OCI-LY1 (cell line): ENCODE measurements at regions not wholly inside any gene's neighbourhood (a gene's known extent, or its start where the extent isn't known, plus 50 kb on each side); places are given as distances from the start of the nearest gene placed in this dataset.

Experiments
- H2AFZ ChIP-seq: fragments of 200-600 bp; sonication (generic), shearing (Covaris generic); 2 replicates; pipeline ENCODE4 v1.6.0; 2014; ENCODE audit warnings: antibody characterized with exemption, mild to moderate bottlenecking, low read length
- H3F3A ChIP-seq: fragments of 200-600 bp; sonication (generic), shearing (Covaris generic); 2 replicates; pipeline ENCODE4 v1.6.0; 2014; ENCODE audit warnings: mild to moderate bottlenecking, antibody characterized with exemption, low read length, moderate library complexity; ENCODE audit not compliant: insufficient read depth
- H3K27ac ChIP-seq: fragments of 200-600 bp; sonication (generic); 2 replicates; pipeline ENCODE4 v1.5.1; 2014; ENCODE audit warnings: low read length, mixed run types, mild to moderate bottlenecking, low read depth; ENCODE audit not compliant: poor library complexity, severe bottlenecking
- H3K27me3 ChIP-seq: fragments of 200-600 bp; sonication (generic); 2 replicates; pipeline ENCODE4 v1.6.0; 2014; ENCODE audit warnings: antibody characterized with exemption, mild to moderate bottlenecking, low read length, moderate library complexity; ENCODE audit not compliant: insufficient read depth
- H3K36me3 ChIP-seq: fragments of 200-600 bp; sonication (generic); 2 replicates; pipeline ENCODE4 v1.6.1; 2014; ENCODE audit warnings: mild to moderate bottlenecking, antibody characterized with exemption, low read length, moderate library complexity, mixed read lengths; ENCODE audit not compliant: insufficient read depth
- H3K4me1 ChIP-seq: fragments of 200-600 bp; sonication (generic); 2 replicates; pipeline ENCODE4 v1.5.1; 2014; ENCODE audit warnings: mild to moderate bottlenecking, low read length, moderate library complexity; ENCODE audit not compliant: insufficient read depth, severe bottlenecking
- H3K4me2 ChIP-seq: fragments of 200-600 bp; sonication (generic), shearing (Covaris generic); 2 replicates; pipeline ENCODE4 v1.6.1; 2014; ENCODE audit warnings: low read length
- H3K4me3 ChIP-seq: fragments of 200-600 bp; sonication (generic); 2 replicates; pipeline ENCODE4 v1.5.1; 2014; ENCODE audit warnings: low read length, low read depth, mild to moderate bottlenecking, mixed read lengths; ENCODE audit not compliant: poor library complexity, severe bottlenecking
- H3K79me2 ChIP-seq: fragments of 200-600 bp; shearing (Covaris generic); 2 replicates; pipeline ENCODE4 v1.6.1; 2016; ENCODE audit warnings: mixed run types, low read length, mixed read lengths; ENCODE audit not compliant: insufficient read depth
- H3K9ac ChIP-seq: fragments of 200-600 bp; sonication (generic), shearing (Covaris generic); 2 replicates; pipeline ENCODE4 v1.6.1; 2014; ENCODE audit warnings: mild to moderate bottlenecking, low read length, mixed read lengths
- H3K9me2 ChIP-seq: fragments of 200-600 bp; sonication (generic), shearing (Covaris generic); 2 replicates; pipeline ENCODE4 v1.6.1; 2014; ENCODE audit warnings: low read depth, mild to moderate bottlenecking, low read length, mixed read lengths
- H3K9me3 ChIP-seq: fragments of 200-600 bp; shearing (Covaris generic); 2 replicates; pipeline ENCODE4 v1.6.1; 2014; ENCODE audit warnings: low read length, mixed read lengths
- H4K20me1 ChIP-seq: fragments of 200-600 bp; sonication (generic), shearing (Covaris generic); 2 replicates; pipeline ENCODE4 v1.6.0; 2016; ENCODE audit warnings: mild to moderate bottlenecking, low read length; ENCODE audit not compliant: insufficient read depth
- CTCF ChIP-seq: fragments of 200-600 bp; sonication (generic), shearing (Covaris generic); IDR thresholded peaks from 2 replicates; pipeline ENCODE4 v1.5.1; 2017; ENCODE audit warnings: mild to moderate bottlenecking, antibody characterized with exemption, low read length, moderate library complexity, mixed read lengths
- EZH2 ChIP-seq: fragments of 200-600 bp; sonication (generic), shearing (Covaris generic); IDR thresholded peaks from 2 replicates; pipeline ENCODE4 v1.8.0; 2017; ENCODE audit warnings: borderline replicate concordance, mixed run types, mild to moderate bottlenecking, antibody characterized with exemption, low read length, moderate library complexity, mixed read lengths

- no peaks in the 10 kb centered on the region for H3K9me2 ChIP-seq
- H3K4me1 ChIP-seq = no peaks in the 10 kb centered on the region
- no peaks in the 10 kb centered on the region for H3K79me2 ChIP-seq
- no peak overlapping the region for H2AFZ ChIP-seq
- TF ChIP-seq EZH2 (no peak), CTCF (no peak)
- H3K36me3 ChIP-seq = no peaks in the 10 kb centered on the region
- H4K20me1 ChIP-seq = no peaks in the 10 kb centered on the region
- no peaks in the 10 kb centered on the region for H3K27me3 ChIP-seq
- H3K27ac ChIP-seq = no peak overlapping the region
- no peak overlapping the region for H3K4me2 ChIP-seq
- H3K9me3 ChIP-seq = no peaks in the 10 kb centered on the region
- no peak overlapping the region for H3K9ac ChIP-seq
- no peak overlapping the region for H3K4me3 ChIP-seq
- no peaks in the 10 kb centered on the region for H3F3A ChIP-seq
These were observed 127.3 kb upstream of the KLHL1 start for GRCh38 chr13:70235565-70235964.

GRCh38 chr13:70223911-70224310 lies 115.7 kb upstream of the KLHL1 start:
- no peak overlapping the region for H3K27ac ChIP-seq
- H3K9me3 ChIP-seq = no peaks in the 10 kb centered on the region
- no peak overlapping the region for H2AFZ ChIP-seq
- no peak overlapping the region for H3K4me2 ChIP-seq
- H3K4me1 ChIP-seq = no peaks in the 10 kb centered on the region
- TF ChIP-seq CTCF (no peak), EZH2 (no peak)
- no peaks in the 10 kb centered on the region for H3F3A ChIP-seq
- no peaks in the 10 kb centered on the region for H3K9me2 ChIP-seq
- no peaks in the 10 kb centered on the region for H3K79me2 ChIP-seq
- H3K9ac ChIP-seq = no peak overlapping the region
- H3K27me3 ChIP-seq = no peaks in the 10 kb centered on the region
- H3K4me3 ChIP-seq = no peak overlapping the region
- H3K36me3 ChIP-seq = no peaks in the 10 kb centered on the region
- no peaks in the 10 kb centered on the region for H4K20me1 ChIP-seq

GRCh38 chr13:70222926-70223325 lies 114.7 kb upstream of the KLHL1 start:
- Histone ChIP-seq H3F3A (no peaks in the 10 kb centered on the region), H3K27me3 (no peaks in the 10 kb centered on the region), H3K9me3 (no peaks in the 10 kb centered on the region), H3K9ac (no peak overlapping the region), H4K20me1 (no peaks in the 10 kb centered on the region), H3K4me3 (no peak overlapping the region), H3K36me3 (no peaks in the 10 kb centered on the region), H3K27ac (no peak overlapping the region), H3K9me2 (no peaks in the 10 kb centered on the region), H3K4me1 (no peaks in the 10 kb centered on the region), H3K79me2 (no peaks in the 10 kb centered on the region), H3K4me2 (no peak overlapping the region), H2AFZ (no peak overlapping the region)
- TF ChIP-seq CTCF = no peak
- TF ChIP-seq EZH2 = no peak
